ENCODE measurements at regions not wholly inside any gene's neighbourhood (a gene's known extent, or its start where the extent isn't known, plus 50 kb on each side); places are given as distances from the start of the nearest gene placed in this dataset.

DNA sequence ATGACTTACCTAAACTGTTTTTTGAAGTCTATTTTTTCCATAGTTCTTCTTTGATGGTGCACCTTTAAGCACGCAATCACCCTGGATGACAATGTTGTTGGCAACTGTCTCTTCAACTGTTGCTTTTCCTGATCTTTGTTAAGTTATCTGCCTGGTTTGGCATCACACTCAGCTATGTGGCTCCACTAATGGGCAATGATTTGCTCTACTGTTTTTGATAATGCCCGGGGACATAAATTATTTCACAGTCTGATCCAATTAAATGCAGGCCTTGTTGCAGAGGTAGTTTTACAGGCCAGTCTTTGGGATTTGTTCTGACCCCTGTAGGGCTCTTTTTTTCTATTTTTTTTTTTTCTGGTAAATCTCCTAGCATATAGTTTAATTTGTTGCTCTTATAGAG is 436.3 kb downstream of the ZNF385D start:
- no peak overlapping the region for H2BK5ac ChIP-seq (ENCODE audit: low read depth, low read length, poor library complexity, severe bottlenecking)
- ChIA-PET CTCF (no interaction called here), POLR2A (ENCODE audit: unreplicated experiment) (no interaction called here)
- no peak overlapping the region for H3K4me3 ChIP-seq (ENCODE audit: insufficient read depth, low read depth, low read length)
- H4K91ac ChIP-seq (ENCODE audit: insufficient read depth, low read depth, low read length), result no peak overlapping the region
- H3K4me2 ChIP-seq (ENCODE audit: low read depth, low read length), result no peak overlapping the region
- H4K5ac ChIP-seq (ENCODE audit: low read depth, low read length), result no peak overlapping the region
- H3K27me3 ChIP-seq (ENCODE audit: control insufficient read depth, insufficient read depth, low read length), result no peaks in the 10 kb centered on the region
- TF ChIP-seq CEBPB (IDR thresholded peaks at IDR 0.05; ENCODE audit: low read depth, low read length), result no peak
- TF ChIP-seq MXI1 (IDR thresholded peaks at IDR 0.05; ENCODE audit: borderline replicate concordance, low read depth, low read length), result no peak
- no peak for TF ChIP-seq SMC3 (IDR thresholded peaks at IDR 0.05; ENCODE audit: low read depth, low read length)
- TF ChIP-seq, protein P1, sequence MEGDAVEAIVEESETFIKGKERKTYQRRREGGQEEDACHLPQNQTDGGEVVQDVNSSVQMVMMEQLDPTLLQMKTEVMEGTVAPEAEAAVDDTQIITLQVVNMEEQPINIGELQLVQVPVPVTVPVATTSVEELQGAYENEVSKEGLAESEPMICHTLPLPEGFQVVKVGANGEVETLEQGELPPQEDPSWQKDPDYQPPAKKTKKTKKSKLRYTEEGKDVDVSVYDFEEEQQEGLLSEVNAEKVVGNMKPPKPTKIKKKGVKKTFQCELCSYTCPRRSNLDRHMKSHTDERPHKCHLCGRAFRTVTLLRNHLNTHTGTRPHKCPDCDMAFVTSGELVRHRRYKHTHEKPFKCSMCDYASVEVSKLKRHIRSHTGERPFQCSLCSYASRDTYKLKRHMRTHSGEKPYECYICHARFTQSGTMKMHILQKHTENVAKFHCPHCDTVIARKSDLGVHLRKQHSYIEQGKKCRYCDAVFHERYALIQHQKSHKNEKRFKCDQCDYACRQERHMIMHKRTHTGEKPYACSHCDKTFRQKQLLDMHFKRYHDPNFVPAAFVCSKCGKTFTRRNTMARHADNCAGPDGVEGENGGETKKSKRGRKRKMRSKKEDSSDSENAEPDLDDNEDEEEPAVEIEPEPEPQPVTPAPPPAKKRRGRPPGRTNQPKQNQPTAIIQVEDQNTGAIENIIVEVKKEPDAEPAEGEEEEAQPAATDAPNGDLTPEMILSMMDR (conservative IDR thresholded peaks at IDR 0.05; ENCODE audit: low read depth, low read length), result no peak
- no peak for TF ChIP-seq MAFK (IDR thresholded peaks at IDR 0.05; ENCODE audit: low read depth, low read length)
- TF ChIP-seq MAZ (IDR thresholded peaks at IDR 0.05; ENCODE audit: borderline replicate concordance, low read depth, low read length), result no peak
- TF ChIP-seq FOS (IDR thresholded peaks at IDR 0.05; ENCODE audit: low read depth, low read length), result no peak
- TF ChIP-seq POLR2A (IDR thresholded peaks at IDR 0.05; ENCODE audit: low read depth, low read length), result no peak
- TF ChIP-seq NFE2L2 (IDR thresholded peaks at IDR 0.05; ENCODE audit: low read depth, low read length), result no peak
- no peak for TF ChIP-seq CHD1 (IDR thresholded peaks at IDR 0.05; ENCODE audit: low read depth, low read length)
- TF ChIP-seq RCOR1 (IDR thresholded peaks at IDR 0.05; ENCODE audit: insufficient replicate concordance, low read length), result no peak
- TF ChIP-seq, protein P2, sequence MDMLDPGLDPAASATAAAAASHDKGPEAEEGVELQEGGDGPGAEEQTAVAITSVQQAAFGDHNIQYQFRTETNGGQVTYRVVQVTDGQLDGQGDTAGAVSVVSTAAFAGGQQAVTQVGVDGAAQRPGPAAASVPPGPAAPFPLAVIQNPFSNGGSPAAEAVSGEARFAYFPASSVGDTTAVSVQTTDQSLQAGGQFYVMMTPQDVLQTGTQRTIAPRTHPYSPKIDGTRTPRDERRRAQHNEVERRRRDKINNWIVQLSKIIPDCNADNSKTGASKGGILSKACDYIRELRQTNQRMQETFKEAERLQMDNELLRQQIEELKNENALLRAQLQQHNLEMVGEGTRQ (IDR thresholded peaks at IDR 0.05; ENCODE audit: low read depth, low read length), result no peak
- no peak for TF ChIP-seq RAD21 (IDR thresholded peaks at IDR 0.05; ENCODE audit: low read length)
- TF ChIP-seq, protein P3, sequence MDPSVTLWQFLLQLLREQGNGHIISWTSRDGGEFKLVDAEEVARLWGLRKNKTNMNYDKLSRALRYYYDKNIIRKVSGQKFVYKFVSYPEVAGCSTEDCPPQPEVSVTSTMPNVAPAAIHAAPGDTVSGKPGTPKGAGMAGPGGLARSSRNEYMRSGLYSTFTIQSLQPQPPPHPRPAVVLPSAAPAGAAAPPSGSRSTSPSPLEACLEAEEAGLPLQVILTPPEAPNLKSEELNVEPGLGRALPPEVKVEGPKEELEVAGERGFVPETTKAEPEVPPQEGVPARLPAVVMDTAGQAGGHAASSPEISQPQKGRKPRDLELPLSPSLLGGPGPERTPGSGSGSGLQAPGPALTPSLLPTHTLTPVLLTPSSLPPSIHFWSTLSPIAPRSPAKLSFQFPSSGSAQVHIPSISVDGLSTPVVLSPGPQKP (IDR thresholded peaks at IDR 0.05; ENCODE audit: borderline replicate concordance, low read depth, low read length), result no peak
- TF ChIP-seq RFX5 (IDR thresholded peaks at IDR 0.05; ENCODE audit: low read depth, low read length), result no peak
- no peak for TF ChIP-seq BHLHE40 (IDR thresholded peaks at IDR 0.05; ENCODE audit: low read depth, low read length)
- no peaks in the 10 kb centered on the region for H3K9me1 ChIP-seq (ENCODE audit: insufficient read depth, low read length)
- dilution Hi-C loops (cut with HindIII; ENCODE audit: low sequenced_read_pairs, unreplicated experiment) (no loop called here), in situ Hi-C loops (cut with MboI; ENCODE audit: low sequenced_read_pairs) (no loop called here), intact Hi-C loops (cut with micrococcal nuclease) (no loop called here)
- H2BK20ac ChIP-seq (ENCODE audit: low read depth, low read length), result no peak overlapping the region
- H2AFZ ChIP-seq (replicated peaks; ENCODE audit: low read length, poor library complexity), result no peak overlapping the region
- H3K79me1 ChIP-seq (ENCODE audit: low read depth in 1 of 2, low read length in 2 of 2), result no peaks in the 10 kb centered on the region
- no TSS peak for BruUV-seq (replicated peaks)
- H3K4ac ChIP-seq (ENCODE audit: low read depth, low read length), result no peak overlapping the region
- no peak overlapping the region for H3K23ac ChIP-seq (ENCODE audit: low read depth, low read length)
- H3K27ac ChIP-seq (ENCODE audit: insufficient read depth, low read length), result no peak overlapping the region
- H3K18ac ChIP-seq (ENCODE audit: low read depth, low read length), result no peak overlapping the region
- ATAC-seq (ENCODE audit: low read depth), result no peak
- no CpG with 5 or more reads among the region's 2 CpGs for WGBS, 2 experiments (ENCODE audit: extremely low coverage in 2 of 2, insufficient read length in 1 of 2)
- no peaks in the 10 kb centered on the region for H4K20me1 ChIP-seq (ENCODE audit: insufficient read depth, low read length)
- DNase-seq, result no peak
- H3K36me3 ChIP-seq (ENCODE audit: control insufficient read depth, insufficient read depth, low read length), result no peaks in the 10 kb centered on the region
- H2BK120ac ChIP-seq (ENCODE audit: low read depth, low read length), result no peak overlapping the region
- no peak overlapping the region for H3K9ac ChIP-seq (ENCODE audit: low read depth, low read length)
- H4K8ac ChIP-seq (ENCODE audit: low read depth in 2 of 2, low read length in 2 of 2), result no peak overlapping the region
- no peak overlapping the region for H3K56ac ChIP-seq (ENCODE audit: extremely low read depth, insufficient read depth, low read length)
- no peaks in the 10 kb centered on the region for H3K9me3 ChIP-seq (ENCODE audit: control insufficient read depth, insufficient read depth, low read length)
- H2BK15ac ChIP-seq (ENCODE audit: low read depth, low read length), result no peak overlapping the region
- no peak overlapping the region for H2AK9ac ChIP-seq (replicated peaks; ENCODE audit: low read depth, low read length, poor library complexity)
- no peaks in the 10 kb centered on the region for H3K4me1 ChIP-seq (ENCODE audit: control insufficient read depth, insufficient read depth, low read length)
- H2AK5ac ChIP-seq (ENCODE audit: low read depth, low read length), result no peak overlapping the region
- no peak overlapping the region for H3K14ac ChIP-seq (replicated peaks; ENCODE audit: low read depth, low read length)
